ENCODE measurements at regions not wholly inside any gene's neighbourhood (a gene's known extent, or its start where the extent isn't known, plus 50 kb on each side); places are given as distances from the start of the nearest gene placed in this dataset.
A peak's percentile ranks its signal among the peaks of the same experiment; 100 is the strongest.

- Histone ChIP-seq H3K27ac (no peak overlapping the region), H3K27me3 (no peaks in the 10 kb centered on the region), H3K36me3 (no peaks in the 10 kb centered on the region), H3K9me3 (no peaks in the 10 kb centered on the region), H3K4me1 (no peaks in the 10 kb centered on the region), H3K4me3 (no peak overlapping the region)
- DNase-seq (no peak), ATAC-seq (no peak)
- TF ChIP-seq, protein P1, sequence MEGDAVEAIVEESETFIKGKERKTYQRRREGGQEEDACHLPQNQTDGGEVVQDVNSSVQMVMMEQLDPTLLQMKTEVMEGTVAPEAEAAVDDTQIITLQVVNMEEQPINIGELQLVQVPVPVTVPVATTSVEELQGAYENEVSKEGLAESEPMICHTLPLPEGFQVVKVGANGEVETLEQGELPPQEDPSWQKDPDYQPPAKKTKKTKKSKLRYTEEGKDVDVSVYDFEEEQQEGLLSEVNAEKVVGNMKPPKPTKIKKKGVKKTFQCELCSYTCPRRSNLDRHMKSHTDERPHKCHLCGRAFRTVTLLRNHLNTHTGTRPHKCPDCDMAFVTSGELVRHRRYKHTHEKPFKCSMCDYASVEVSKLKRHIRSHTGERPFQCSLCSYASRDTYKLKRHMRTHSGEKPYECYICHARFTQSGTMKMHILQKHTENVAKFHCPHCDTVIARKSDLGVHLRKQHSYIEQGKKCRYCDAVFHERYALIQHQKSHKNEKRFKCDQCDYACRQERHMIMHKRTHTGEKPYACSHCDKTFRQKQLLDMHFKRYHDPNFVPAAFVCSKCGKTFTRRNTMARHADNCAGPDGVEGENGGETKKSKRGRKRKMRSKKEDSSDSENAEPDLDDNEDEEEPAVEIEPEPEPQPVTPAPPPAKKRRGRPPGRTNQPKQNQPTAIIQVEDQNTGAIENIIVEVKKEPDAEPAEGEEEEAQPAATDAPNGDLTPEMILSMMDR (IDR thresholded peaks at IDR 0.05): no peak
- intact Hi-C loops (cut with DNase I): no loop called here
These were observed 92.6 kb downstream of the ZNF281 start for GRCh38 chr1:200317236-200317635.

- no peaks in the 10 kb centered on the region for H3K4me1 ChIP-seq
- no peaks in the 10 kb centered on the region for H3K36me3 ChIP-seq
- H3K4me3 ChIP-seq: no peak overlapping the region
- intact Hi-C loops (cut with DNase I): no loop called here
- TF ChIP-seq, protein P1 (IDR thresholded peaks at IDR 0.05): no peak
- H3K27ac ChIP-seq: no peak overlapping the region
- no peaks in the 10 kb centered on the region for H3K9me3 ChIP-seq
- ATAC-seq (no peak), DNase-seq (no peak)
- H3K27me3 ChIP-seq: no peaks in the 10 kb centered on the region
These were observed 93.6 kb downstream of the ZNF281 start for GRCh38 chr1:200316148-200316803.

DNA sequence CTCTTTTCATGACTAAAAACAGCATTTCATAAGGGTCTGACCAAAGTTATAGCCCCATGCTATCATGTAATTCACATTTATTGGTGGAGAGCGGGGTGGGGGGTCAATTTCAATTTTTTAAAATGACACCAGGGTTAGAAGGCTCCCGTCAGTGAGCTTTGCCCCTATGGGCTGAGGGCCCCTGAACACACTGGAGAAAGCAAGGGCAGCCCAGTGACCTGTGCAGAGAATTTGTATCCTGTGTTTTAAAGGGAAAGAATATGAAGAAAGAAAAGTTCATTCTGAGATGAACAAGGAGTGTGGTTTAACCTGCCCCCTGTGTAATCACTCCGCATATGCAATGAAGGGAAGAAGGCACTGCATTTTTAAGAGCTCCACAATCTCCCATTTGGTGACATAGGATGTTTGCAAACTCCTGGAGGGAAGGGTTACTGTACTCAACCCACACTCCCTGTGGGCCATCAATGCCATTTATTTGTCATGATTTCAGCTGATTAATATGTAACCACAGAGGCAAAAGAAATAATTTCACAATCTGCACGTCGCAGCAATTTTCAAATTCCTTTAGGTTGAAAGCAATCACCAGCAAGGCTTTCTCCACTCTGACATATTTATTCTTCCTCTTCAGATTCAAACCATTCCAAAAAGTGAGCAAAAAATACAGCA is 95.6 kb downstream of the ZNF281 start:
- DNase-seq (no peak), ATAC-seq (peak; percentile 69)
- intact Hi-C loops (cut with DNase I): no loop called here
- Histone ChIP-seq H3K4me1 (no peaks in the 10 kb centered on the region), H3K36me3 (no peaks in the 10 kb centered on the region), H3K27ac (no peak overlapping the region), H3K9me3 (no peaks in the 10 kb centered on the region), H3K4me3 (no peak overlapping the region), H3K27me3 (no peaks in the 10 kb centered on the region)
- TF ChIP-seq, protein P1 (IDR thresholded peaks at IDR 0.05): no peak

- intact Hi-C loops (cut with DNase I): no loop called here
- TF ChIP-seq, protein P1 (IDR thresholded peaks at IDR 0.05): no peak
- no peak overlapping the region for H3K4me3 ChIP-seq
- H3K4me1 ChIP-seq: peaks cover 5% of the 10 kb centered on the region
- no peaks in the 10 kb centered on the region for H3K27me3 ChIP-seq
- H3K9me3 ChIP-seq: no peaks in the 10 kb centered on the region
- H3K27ac ChIP-seq: no peak overlapping the region
- no peaks in the 10 kb centered on the region for H3K36me3 ChIP-seq
- no peak for DNase-seq
- peak; percentile 48 for ATAC-seq
These were observed 98.6 kb downstream of the ZNF281 start for GRCh38 chr1:200311256-200311655.

GRCh38 chr1:200310824-200311223 is 99.0 kb downstream of the ZNF281 start:
- H3K9me3 ChIP-seq: no peaks in the 10 kb centered on the region
- ATAC-seq (no peak), DNase-seq (no peak)
- intact Hi-C loops (cut with DNase I): no loop called here
- TF ChIP-seq, protein P1 (IDR thresholded peaks at IDR 0.05): no peak
- H3K36me3 ChIP-seq: no peaks in the 10 kb centered on the region
- no peak overlapping the region for H3K27ac ChIP-seq
- H3K4me3 ChIP-seq: no peak overlapping the region
- H3K27me3 ChIP-seq: no peaks in the 10 kb centered on the region
- H3K4me1 ChIP-seq: peaks cover 5% of the 10 kb centered on the region

Measured in upper lobe of right lung (tissue), 1 donor.